GM23338 (cell line): ENCODE measurements at regions not wholly inside any gene's neighbourhood (a gene's known extent, or its start where the extent isn't known, plus 50 kb on each side); places are given as distances from the start of the nearest gene placed in this dataset.

Experiments used
- ATAC-seq: fragments of 200-7000 bp; cut with Tn5 transposase; 3 replicates; pipeline ENCODE4 v1.9.1; 2020
- DNase-seq: peaks from one replicate; pipeline ENCODE4 v3.0.0-alpha.2; 2015; ENCODE audit warnings: low spot score
- H2AFZ ChIP-seq: fragments of 200-600 bp; sonication (generic); 2 replicates; pipeline ENCODE4 v1.8.0; 2016; ENCODE audit warnings: antibody characterized with exemption, mild to moderate bottlenecking, moderate library complexity
- H3F3A ChIP-seq: fragments of 200-600 bp; sonication (generic); replicated peaks from 2 replicates; pipeline ENCODE4 v1.8.0; 2017; ENCODE audit warnings: antibody characterized with exemption, mixed run types, low read depth
- H3K27ac ChIP-seq: fragments of 200-600 bp; sonication (generic); 2 replicates; pipeline ENCODE4 v1.6.1; 2016; ENCODE audit warnings: low read depth
- H3K27me3 ChIP-seq: fragments of 200-600 bp; sonication (generic); 2 replicates; pipeline ENCODE4 v1.8.0; 2016; ENCODE audit warnings: mild to moderate bottlenecking, mixed run types, moderate library complexity; ENCODE audit not compliant: insufficient read depth
- H3K36me3 ChIP-seq: fragments of 200-600 bp; sonication (generic); 2 replicates; pipeline ENCODE4 v1.8.0; 2016; ENCODE audit warnings: mild to moderate bottlenecking; ENCODE audit not compliant: insufficient read depth
- H3K4me1 ChIP-seq: fragments of 200-600 bp; sonication (generic); 2 replicates; pipeline ENCODE4 v1.8.0; 2016; ENCODE audit warnings: mild to moderate bottlenecking, moderate library complexity; ENCODE audit not compliant: insufficient read depth
- H3K4me2 ChIP-seq: fragments of 200-600 bp; sonication (generic); 2 replicates; pipeline ENCODE4 v1.7.1; 2017; ENCODE audit warnings: mixed run types
- H3K4me3 ChIP-seq: fragments of 200-600 bp; sonication (generic); 2 replicates; pipeline ENCODE4 v1.6.1; 2016; ENCODE audit warnings: mixed run types
- H3K79me2 ChIP-seq: fragments of 200-600 bp; sonication (generic); replicated peaks from 2 replicates; pipeline ENCODE4 v1.8.0; 2017; ENCODE audit warnings: mild to moderate bottlenecking; ENCODE audit not compliant: insufficient read depth
- H3K9me2 ChIP-seq: fragments of 200-600 bp; sonication (generic); 2 replicates; pipeline ENCODE4 v1.8.0; 2017; ENCODE audit not compliant: insufficient read depth
- H4K20me1 ChIP-seq: fragments of 200-600 bp; sonication (generic); replicated peaks from 2 replicates; pipeline ENCODE4 v1.8.0; 2017; ENCODE audit warnings: mild to moderate bottlenecking; ENCODE audit not compliant: insufficient read depth
- H3K27ac Mint-ChIP-seq: 2 replicates; pipeline ENCODE4 v1.8.0; 2020; ENCODE audit warnings: inconsistent platforms, mild to moderate bottlenecking, moderate library complexity, mixed read lengths
- H3K27me3 Mint-ChIP-seq: 3 replicates; pipeline ENCODE4 v1.8.0; 2022; ENCODE audit warnings: low read depth, mild to moderate bottlenecking, moderate library complexity, mixed read lengths, inconsistent platforms; ENCODE audit not compliant: insufficient read depth, poor library complexity
- H3K36me3 Mint-ChIP-seq: 3 replicates; pipeline ENCODE4 v1.8.0; 2021; ENCODE audit warnings: low read depth, mild to moderate bottlenecking, inconsistent platforms, moderate library complexity, mixed read lengths
- H3K4me1 Mint-ChIP-seq: 3 replicates; pipeline ENCODE4 v1.8.0; 2020; ENCODE audit warnings: mild to moderate bottlenecking, inconsistent platforms, mixed read lengths
- H3K4me3 Mint-ChIP-seq: 3 replicates; pipeline ENCODE4 v1.8.0; 2021; ENCODE audit warnings: moderate library complexity, mild to moderate bottlenecking, inconsistent platforms, mixed read lengths
- H3K9me3 Mint-ChIP-seq: 3 replicates; pipeline ENCODE4 v1.8.0; 2020; ENCODE audit warnings: moderate library complexity, mild to moderate bottlenecking, inconsistent platforms, mixed read lengths
- CREB1 ChIP-seq: fragments of 250-450 bp; sonication (Bioruptor Pico); IDR thresholded peaks from 2 replicates; pipeline ENCODE4 v1.5.0; 2020; ENCODE audit warnings: low read depth, mild to moderate bottlenecking, moderate library complexity
- EZH2 ChIP-seq: fragments of 200-600 bp; sonication (generic); IDR thresholded peaks from one replicate; pipeline ENCODE4 v1.8.0; 2017; ENCODE audit warnings: antibody characterized with exemption, mild to moderate bottlenecking, low read depth; ENCODE audit not compliant: unreplicated experiment
- EZH2phosphoT487 ChIP-seq: fragments of 200-600 bp; sonication (generic); IDR thresholded peaks from one replicate; pipeline ENCODE4 v1.8.1; 2018; ENCODE audit warnings: antibody characterized with exemption; ENCODE audit not compliant: unreplicated experiment
- JUNB ChIP-seq: IDR thresholded peaks from one replicate; pipeline ENCODE4 v1.6.1; 2016; ENCODE audit warnings: antibody characterized with exemption; ENCODE audit not compliant: unreplicated experiment
- NANOG ChIP-seq: IDR thresholded peaks from 2 replicates; pipeline ENCODE4 v1.6.1; 2016; ENCODE audit warnings: antibody characterized with exemption, borderline replicate concordance
- POLR2AphosphoS5 ChIP-seq: IDR thresholded peaks from 2 replicates; pipeline ENCODE4 v1.6.1; 2016; ENCODE audit warnings: antibody characterized with exemption, low read depth
- REST ChIP-seq: IDR thresholded peaks from one replicate; pipeline ENCODE4 v1.6.1; 2018; ENCODE audit warnings: antibody characterized with exemption; ENCODE audit not compliant: unreplicated experiment
- STAT1 ChIP-seq: IDR thresholded peaks from one replicate; pipeline ENCODE4 v1.6.1; 2016; ENCODE audit warnings: antibody characterized with exemption; ENCODE audit not compliant: unreplicated experiment
- ZNF114 ChIP-seq: fragments of 250-450 bp; sonication (Bioruptor Pico); IDR thresholded peaks from 2 replicates; pipeline ENCODE4 v1.5.0; 2020; ENCODE audit warnings: mild to moderate bottlenecking, moderate library complexity
- ZNF331 ChIP-seq: fragments of 250-450 bp; sonication (Bioruptor Pico); IDR thresholded peaks from 2 replicates; pipeline ENCODE4 v1.5.0; 2020; ENCODE audit warnings: low read depth, mild to moderate bottlenecking, moderate library complexity
- ZNF462 ChIP-seq: fragments of 250-450 bp; sonication (Bioruptor Pico); IDR thresholded peaks from 2 replicates; pipeline ENCODE4 v1.5.0; 2020; ENCODE audit warnings: mild to moderate bottlenecking, moderate library complexity
- TF ChIP-seq, protein P1 (sequence below): IDR thresholded peaks from 2 replicates; pipeline ENCODE4 v1.6.1; 2016; ENCODE audit warnings: antibody characterized with exemption
- TF ChIP-seq, protein P2 (sequence below), 2 experiments: fragments of 200-600 bp in 1 of 2; sonication (generic) in 1 of 2; conservative IDR thresholded peaks; 2 replicates each; pipeline versions ENCODE4 v1.5.1 to v1.6.1; 2016 to 2017; ENCODE audit warnings: antibody characterized with exemption in 2 of 2, low read depth in 2 of 2, mild to moderate bottlenecking in 2 of 2, moderate library complexity in 1 of 2

- Mint-ChIP-seq H3K36me3 (no peaks in the 10 kb centered on the region), H3K9me3 (no peaks in the 10 kb centered on the region), H3K27ac (no peak overlapping the region), H3K4me1 (peaks cover 24% of the 10 kb centered on the region), H3K4me3 (no peak overlapping the region), H3K27me3 (peaks cover 6% of the 10 kb centered on the region)
- Histone ChIP-seq H3K27me3 (no peaks in the 10 kb centered on the region), H2AFZ (no peak overlapping the region), H3K9me2 (no peaks in the 10 kb centered on the region), H3K4me3 (no peak overlapping the region), H3K4me2 (no peak overlapping the region), H4K20me1 (no peaks in the 10 kb centered on the region), H3K36me3 (no peaks in the 10 kb centered on the region), H3F3A (no peaks in the 10 kb centered on the region), H3K79me2 (no peaks in the 10 kb centered on the region), H3K27ac (no peak overlapping the region), H3K4me1 (0 out of 2 replicates have a peak, but pooled peaks cover 3% of the 10 kb centered on the region)
- no peak for ATAC-seq
- DNase-seq, result no peak
- TF ChIP-seq EZH2, result no peak
- no peak for TF ChIP-seq CREB1 (CRISPR knock-in tag)
- TF ChIP-seq ZNF331, result no peak
- TF ChIP-seq, protein P1, sequence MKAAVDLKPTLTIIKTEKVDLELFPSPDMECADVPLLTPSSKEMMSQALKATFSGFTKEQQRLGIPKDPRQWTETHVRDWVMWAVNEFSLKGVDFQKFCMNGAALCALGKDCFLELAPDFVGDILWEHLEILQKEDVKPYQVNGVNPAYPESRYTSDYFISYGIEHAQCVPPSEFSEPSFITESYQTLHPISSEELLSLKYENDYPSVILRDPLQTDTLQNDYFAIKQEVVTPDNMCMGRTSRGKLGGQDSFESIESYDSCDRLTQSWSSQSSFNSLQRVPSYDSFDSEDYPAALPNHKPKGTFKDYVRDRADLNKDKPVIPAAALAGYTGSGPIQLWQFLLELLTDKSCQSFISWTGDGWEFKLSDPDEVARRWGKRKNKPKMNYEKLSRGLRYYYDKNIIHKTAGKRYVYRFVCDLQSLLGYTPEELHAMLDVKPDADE, result no peak
- TF ChIP-seq POLR2AphosphoS5, result no peak
- TF ChIP-seq JUNB, result no peak
- TF ChIP-seq STAT1, result no peak
- TF ChIP-seq NANOG, result no peak
- TF ChIP-seq EZH2phosphoT487, result no peak
- TF ChIP-seq, protein P2, sequence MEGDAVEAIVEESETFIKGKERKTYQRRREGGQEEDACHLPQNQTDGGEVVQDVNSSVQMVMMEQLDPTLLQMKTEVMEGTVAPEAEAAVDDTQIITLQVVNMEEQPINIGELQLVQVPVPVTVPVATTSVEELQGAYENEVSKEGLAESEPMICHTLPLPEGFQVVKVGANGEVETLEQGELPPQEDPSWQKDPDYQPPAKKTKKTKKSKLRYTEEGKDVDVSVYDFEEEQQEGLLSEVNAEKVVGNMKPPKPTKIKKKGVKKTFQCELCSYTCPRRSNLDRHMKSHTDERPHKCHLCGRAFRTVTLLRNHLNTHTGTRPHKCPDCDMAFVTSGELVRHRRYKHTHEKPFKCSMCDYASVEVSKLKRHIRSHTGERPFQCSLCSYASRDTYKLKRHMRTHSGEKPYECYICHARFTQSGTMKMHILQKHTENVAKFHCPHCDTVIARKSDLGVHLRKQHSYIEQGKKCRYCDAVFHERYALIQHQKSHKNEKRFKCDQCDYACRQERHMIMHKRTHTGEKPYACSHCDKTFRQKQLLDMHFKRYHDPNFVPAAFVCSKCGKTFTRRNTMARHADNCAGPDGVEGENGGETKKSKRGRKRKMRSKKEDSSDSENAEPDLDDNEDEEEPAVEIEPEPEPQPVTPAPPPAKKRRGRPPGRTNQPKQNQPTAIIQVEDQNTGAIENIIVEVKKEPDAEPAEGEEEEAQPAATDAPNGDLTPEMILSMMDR (conservative IDR thresholded peaks at IDR 0.05; ENCODE audit: low read depth in 2 of 2), result no peak
- TF ChIP-seq ZNF114 (CRISPR knock-in tag), result no peak
- TF ChIP-seq REST, result no peak
- TF ChIP-seq ZNF462 (CRISPR knock-in tag), result no peak
Observed at GRCh38 chr7:370775-371118, 80.8 kb downstream of the FOXL3 start.
